ENCODE measurements at regions not wholly inside any gene's neighbourhood (a gene's known extent, or its start where the extent isn't known, plus 50 kb on each side); places are given as distances from the start of the nearest gene placed in this dataset.
A peak's percentile ranks its signal among the peaks of the same experiment; 100 is the strongest.

- no CpG with 5 or more reads among the region's 6 CpGs for WGBS (ENCODE audit: extremely low coverage, insufficient coverage, low lambda C conversion rate)
Measured at GRCh38 chr21:25300632-25301031, 306.6 kb downstream of the MRPL39 start.

GRCh38 chr21:25298512-25299491, 308.5 kb downstream of the MRPL39 start:
- Histone ChIP-seq H3K79me2 (ENCODE audit: control insufficient read depth, insufficient read depth, low read length) (no peaks in the 10 kb centered on the region), H3K4me3 (ENCODE audit: low read length) (no peak overlapping the region), H2AK5ac (ENCODE audit: low read length) (no peak overlapping the region), H3K9ac (ENCODE audit: low read length) (no peak overlapping the region), H4K5ac (ENCODE audit: low read length) (no peak overlapping the region), H2BK120ac (ENCODE audit: low read depth, low read length) (no peak overlapping the region), H3K56ac (ENCODE audit: low read length) (no peak overlapping the region), H3K4me2 (ENCODE audit: low read length) (no peak overlapping the region), H3K23ac (ENCODE audit: low read length) (no peak overlapping the region), H3K18ac (ENCODE audit: low read length) (peak overlapping the region; percentile 5), H3K4ac (ENCODE audit: low read depth, low read length) (no peak overlapping the region), H3K79me1 (ENCODE audit: low read length) (no peaks in the 10 kb centered on the region), H3K27ac (ENCODE audit: low read depth, low read length) (peak overlapping the region; percentile 2), H3K27me3 (ENCODE audit: insufficient read depth, low read length, poor library complexity) (no peaks in the 10 kb centered on the region), H3K4me1 (ENCODE audit: control insufficient read depth, low read depth, low read length) (no peaks in the 10 kb centered on the region), H2BK15ac (replicated peaks; ENCODE audit: low read depth) (peak overlapping the region; percentile 74), H2BK5ac (ENCODE audit: low read length) (no peak overlapping the region), H4K8ac (ENCODE audit: low read depth, low read length) (no peak overlapping the region), H3K36me3 (ENCODE audit: control insufficient read depth, insufficient read depth, low read length) (no peaks in the 10 kb centered on the region)
- no peak for DNase-seq
- no CpG with 5 or more reads among the region's 2 CpGs for WGBS (ENCODE audit: extremely low coverage, insufficient coverage, low lambda C conversion rate)

More at GRCh38 chr21:25300632-25301031, 306.6 kb downstream of the MRPL39 start:
- Histone ChIP-seq H3K56ac (ENCODE audit: low read length) (no peak overlapping the region), H3K18ac (ENCODE audit: low read length) (peak overlapping the region; percentile 51), H2AK5ac (ENCODE audit: low read length) (no peak overlapping the region), H3K79me1 (ENCODE audit: low read length) (no peaks in the 10 kb centered on the region), H3K27me3 (ENCODE audit: insufficient read depth, low read length, poor library complexity) (no peaks in the 10 kb centered on the region), H3K4me3 (ENCODE audit: low read length) (no peak overlapping the region), H4K5ac (ENCODE audit: low read length) (no peak overlapping the region), H3K4me1 (ENCODE audit: control insufficient read depth, low read depth, low read length) (no peaks in the 10 kb centered on the region), H3K4me2 (ENCODE audit: low read length) (no peak overlapping the region), H2BK120ac (ENCODE audit: low read depth, low read length) (no peak overlapping the region), H3K36me3 (ENCODE audit: control insufficient read depth, insufficient read depth, low read length) (no peaks in the 10 kb centered on the region), H2BK15ac (replicated peaks; ENCODE audit: low read depth) (no peak overlapping the region), H4K8ac (ENCODE audit: low read depth, low read length) (no peak overlapping the region), H3K79me2 (ENCODE audit: control insufficient read depth, insufficient read depth, low read length) (no peaks in the 10 kb centered on the region), H2BK5ac (ENCODE audit: low read length) (no peak overlapping the region), H3K23ac (ENCODE audit: low read length) (no peak overlapping the region), H3K9ac (ENCODE audit: low read length) (no peak overlapping the region), H3K4ac (ENCODE audit: low read depth, low read length) (no peak overlapping the region), H3K27ac (ENCODE audit: low read depth, low read length) (no peak overlapping the region)
- DNase-seq: peak; percentile 75

GRCh38 chr21:25297117-25297516, 310.2 kb downstream of the MRPL39 start:
- no peak for DNase-seq

GRCh38 chr21:25296252-25296651, 311.0 kb downstream of the MRPL39 start:
- H3K36me3 ChIP-seq (ENCODE audit: control insufficient read depth, insufficient read depth, low read length): no peaks in the 10 kb centered on the region
- H3K4me2 ChIP-seq (ENCODE audit: low read length): no peak overlapping the region
- H3K18ac ChIP-seq (ENCODE audit: low read length): no peak overlapping the region
- H3K23ac ChIP-seq (ENCODE audit: low read length): no peak overlapping the region
- H3K4me1 ChIP-seq (ENCODE audit: control insufficient read depth, low read depth, low read length): no peaks in the 10 kb centered on the region
- no peak for DNase-seq
- H3K4me3 ChIP-seq (ENCODE audit: low read length): no peak overlapping the region
- WGBS (ENCODE audit: extremely low coverage, insufficient coverage, low lambda C conversion rate): no CpG with 5 or more reads among the region's 5 CpGs
- H2BK15ac ChIP-seq (replicated peaks; ENCODE audit: low read depth): no peak overlapping the region
- H3K9ac ChIP-seq (ENCODE audit: low read length): no peak overlapping the region
- H3K79me2 ChIP-seq (ENCODE audit: control insufficient read depth, insufficient read depth, low read length): no peaks in the 10 kb centered on the region
- H2BK120ac ChIP-seq (ENCODE audit: low read depth, low read length): no peak overlapping the region
- H3K56ac ChIP-seq (ENCODE audit: low read length): no peak overlapping the region
- H3K27me3 ChIP-seq (ENCODE audit: insufficient read depth, low read length, poor library complexity): no peaks in the 10 kb centered on the region
- no peak overlapping the region for H4K8ac ChIP-seq (ENCODE audit: low read depth, low read length)
- H2AK5ac ChIP-seq (ENCODE audit: low read length): no peak overlapping the region
- no peak overlapping the region for H4K5ac ChIP-seq (ENCODE audit: low read length)
- no peak overlapping the region for H3K27ac ChIP-seq (ENCODE audit: low read depth, low read length)
- no peak overlapping the region for H2BK5ac ChIP-seq (ENCODE audit: low read length)
- H3K4ac ChIP-seq (ENCODE audit: low read depth, low read length): no peak overlapping the region
- H3K79me1 ChIP-seq (ENCODE audit: low read length): no peaks in the 10 kb centered on the region

More at GRCh38 chr21:25297117-25297516, 310.2 kb downstream of the MRPL39 start:
- Histone ChIP-seq H2BK120ac (ENCODE audit: low read depth, low read length) (no peak overlapping the region), H4K8ac (ENCODE audit: low read depth, low read length) (no peak overlapping the region), H3K4me3 (ENCODE audit: low read length) (no peak overlapping the region), H3K79me1 (ENCODE audit: low read length) (no peaks in the 10 kb centered on the region), H3K4me2 (ENCODE audit: low read length) (no peak overlapping the region), H4K5ac (ENCODE audit: low read length) (no peak overlapping the region), H3K18ac (ENCODE audit: low read length) (no peak overlapping the region), H3K56ac (ENCODE audit: low read length) (no peak overlapping the region), H2BK15ac (replicated peaks; ENCODE audit: low read depth) (no peak overlapping the region), H3K27me3 (ENCODE audit: insufficient read depth, low read length, poor library complexity) (no peaks in the 10 kb centered on the region), H3K9ac (ENCODE audit: low read length) (no peak overlapping the region), H3K27ac (ENCODE audit: low read depth, low read length) (no peak overlapping the region), H3K79me2 (ENCODE audit: control insufficient read depth, insufficient read depth, low read length) (no peaks in the 10 kb centered on the region), H3K36me3 (ENCODE audit: control insufficient read depth, insufficient read depth, low read length) (no peaks in the 10 kb centered on the region), H3K4ac (ENCODE audit: low read depth, low read length) (no peak overlapping the region), H3K23ac (ENCODE audit: low read length) (no peak overlapping the region), H2AK5ac (ENCODE audit: low read length) (no peak overlapping the region), H3K4me1 (ENCODE audit: control insufficient read depth, low read depth, low read length) (no peaks in the 10 kb centered on the region), H2BK5ac (ENCODE audit: low read length) (no peak overlapping the region)
- no CpG with 5 or more reads among the region's 1 CpG for WGBS (ENCODE audit: extremely low coverage, insufficient coverage, low lambda C conversion rate)

GRCh38 chr21:25292396-25292795, 314.9 kb downstream of the MRPL39 start:
- no peaks in the 10 kb centered on the region for H3K79me1 ChIP-seq (ENCODE audit: low read length)
- H3K18ac ChIP-seq (ENCODE audit: low read length): no peak overlapping the region
- no peak overlapping the region for H3K27ac ChIP-seq (ENCODE audit: low read depth, low read length)
- no peaks in the 10 kb centered on the region for H3K27me3 ChIP-seq (ENCODE audit: insufficient read depth, low read length, poor library complexity)
- no peak overlapping the region for H3K4me3 ChIP-seq (ENCODE audit: low read length)
- no peak overlapping the region for H3K4me2 ChIP-seq (ENCODE audit: low read length)
- H3K4me1 ChIP-seq (ENCODE audit: control insufficient read depth, low read depth, low read length): no peaks in the 10 kb centered on the region
- no peak overlapping the region for H3K4ac ChIP-seq (ENCODE audit: low read depth, low read length)
- no peaks in the 10 kb centered on the region for H3K79me2 ChIP-seq (ENCODE audit: control insufficient read depth, insufficient read depth, low read length)
- H3K9ac ChIP-seq (ENCODE audit: low read length): no peak overlapping the region
- no peak overlapping the region for H2AK5ac ChIP-seq (ENCODE audit: low read length)
- H2BK15ac ChIP-seq (replicated peaks; ENCODE audit: low read depth): no peak overlapping the region
- no peak overlapping the region for H4K8ac ChIP-seq (ENCODE audit: low read depth, low read length)
- no peak overlapping the region for H2BK5ac ChIP-seq (ENCODE audit: low read length)
- H3K36me3 ChIP-seq (ENCODE audit: control insufficient read depth, insufficient read depth, low read length): no peaks in the 10 kb centered on the region
- no peak overlapping the region for H4K5ac ChIP-seq (ENCODE audit: low read length)
- DNase-seq: no peak
- no peak overlapping the region for H3K23ac ChIP-seq (ENCODE audit: low read length)
- H3K56ac ChIP-seq (ENCODE audit: low read length): no peak overlapping the region
- no peak overlapping the region for H2BK120ac ChIP-seq (ENCODE audit: low read depth, low read length)
- no CpG with 5 or more reads among the region's 6 CpGs for WGBS (ENCODE audit: extremely low coverage, insufficient coverage, low lambda C conversion rate)
